Cardiac fibroblast (primary cell): ENCODE measurements at regions not wholly inside any gene's neighbourhood (a gene's known extent, or its start where the extent isn't known, plus 50 kb on each side); places are given as distances from the start of the nearest gene placed in this dataset.

ENCODE experiments used
- DNase-seq, 2 donors: peaks; one replicate each; pipeline versions ENCODE4 v3.0.0 to v3.0.0-alpha.2; 2010; ENCODE audit warnings: low read depth in 2 of 2
- H3K4me3 ChIP-seq, 2 donors: replicated peaks in 1 of 2; 1 replicate in 1 of 2; 2 replicates in 1 of 2; pipeline ENCODE4 v1.5.1; 2011; ENCODE audit warnings: low read depth in 2 of 2, low read length in 2 of 2, mild to moderate bottlenecking in 2 of 2, moderate library complexity in 1 of 2
- TF ChIP-seq, protein P1 (sequence below): IDR thresholded peaks from one replicate; pipeline ENCODE4 v1.5.1; 2011; ENCODE audit warnings: low read depth, mild to moderate bottlenecking, low read length, inconsistent platforms

DNA sequence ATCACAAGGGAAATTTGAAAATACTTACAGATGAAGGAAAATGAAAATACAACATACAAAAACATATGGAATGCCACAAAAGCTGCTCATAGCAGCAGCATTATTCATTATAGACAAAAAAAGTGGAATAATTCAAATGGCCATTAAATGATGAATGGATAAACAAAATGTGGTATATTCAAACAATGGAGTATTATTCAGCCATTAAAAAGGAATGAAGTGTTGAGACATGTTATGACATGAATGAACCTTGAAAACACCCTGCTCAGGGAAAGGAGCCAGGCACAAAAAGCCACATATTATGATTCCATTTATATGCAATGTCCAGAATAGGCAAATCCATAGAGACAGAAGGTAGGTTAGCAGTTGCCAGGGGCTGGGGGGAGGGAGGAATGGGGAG lies 62.6 kb upstream of the SFMBT2 start:
- DNase-seq = no peak
- TF ChIP-seq, protein P1, sequence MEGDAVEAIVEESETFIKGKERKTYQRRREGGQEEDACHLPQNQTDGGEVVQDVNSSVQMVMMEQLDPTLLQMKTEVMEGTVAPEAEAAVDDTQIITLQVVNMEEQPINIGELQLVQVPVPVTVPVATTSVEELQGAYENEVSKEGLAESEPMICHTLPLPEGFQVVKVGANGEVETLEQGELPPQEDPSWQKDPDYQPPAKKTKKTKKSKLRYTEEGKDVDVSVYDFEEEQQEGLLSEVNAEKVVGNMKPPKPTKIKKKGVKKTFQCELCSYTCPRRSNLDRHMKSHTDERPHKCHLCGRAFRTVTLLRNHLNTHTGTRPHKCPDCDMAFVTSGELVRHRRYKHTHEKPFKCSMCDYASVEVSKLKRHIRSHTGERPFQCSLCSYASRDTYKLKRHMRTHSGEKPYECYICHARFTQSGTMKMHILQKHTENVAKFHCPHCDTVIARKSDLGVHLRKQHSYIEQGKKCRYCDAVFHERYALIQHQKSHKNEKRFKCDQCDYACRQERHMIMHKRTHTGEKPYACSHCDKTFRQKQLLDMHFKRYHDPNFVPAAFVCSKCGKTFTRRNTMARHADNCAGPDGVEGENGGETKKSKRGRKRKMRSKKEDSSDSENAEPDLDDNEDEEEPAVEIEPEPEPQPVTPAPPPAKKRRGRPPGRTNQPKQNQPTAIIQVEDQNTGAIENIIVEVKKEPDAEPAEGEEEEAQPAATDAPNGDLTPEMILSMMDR = no peak
- no peak overlapping the region for H3K4me3 ChIP-seq

DNA sequence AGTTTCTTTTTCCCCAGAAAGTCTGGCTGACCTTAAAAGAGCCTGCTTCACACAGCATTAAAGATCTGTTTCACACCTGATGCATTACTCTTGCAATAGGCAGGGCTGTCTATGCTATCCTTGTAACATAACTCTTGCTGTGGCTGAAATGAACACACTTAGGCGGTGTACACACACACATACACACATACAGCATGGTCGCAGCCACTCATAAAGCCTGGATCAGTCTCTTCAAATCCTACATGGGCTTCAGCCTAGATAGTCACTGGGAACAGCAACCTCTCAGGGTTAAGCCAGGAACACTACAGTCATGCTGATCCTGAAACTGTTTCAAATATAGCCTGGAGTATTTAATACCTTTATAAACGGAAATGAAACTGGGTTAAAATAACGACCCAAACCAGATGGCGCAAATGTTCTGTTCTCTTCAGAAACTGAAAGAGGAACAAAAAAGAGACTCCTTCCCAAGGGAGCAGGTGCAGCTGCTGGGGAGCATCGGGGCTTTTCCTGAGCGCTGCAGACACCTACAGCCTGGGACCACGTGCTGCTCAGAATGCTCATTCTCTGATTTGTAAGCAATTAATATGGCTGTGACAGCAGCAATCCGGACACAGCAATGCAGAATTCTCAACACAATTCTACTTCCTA lies 61.0 kb upstream of the SFMBT2 start:
- DNase-seq = no peak

DNA sequence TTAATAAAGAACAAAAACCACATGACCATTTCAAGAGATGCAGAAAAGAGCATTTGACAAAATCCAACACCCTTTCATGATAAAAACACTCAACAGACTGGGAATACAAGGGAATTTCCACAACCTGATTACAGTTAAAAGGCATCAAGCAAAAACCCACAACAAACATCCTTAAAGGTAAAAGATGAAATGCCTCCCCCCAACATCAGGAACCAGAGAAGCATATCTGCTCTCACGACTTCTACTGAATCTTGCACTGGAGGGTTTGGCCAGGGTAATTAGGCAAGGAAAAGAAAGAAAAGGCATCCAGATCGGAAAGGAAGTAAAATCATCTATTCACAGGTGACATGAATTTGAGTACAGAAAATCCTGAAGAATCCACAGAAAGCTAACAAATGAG lies 59.5 kb upstream of the SFMBT2 start:
- no peak overlapping the region for H3K4me3 ChIP-seq
- DNase-seq = no peak

More for the DNA sequence above, 61.0 kb upstream of the SFMBT2 start:
- TF ChIP-seq, protein P1 = no peak
- H3K4me3 ChIP-seq = no peak overlapping the region

DNA sequence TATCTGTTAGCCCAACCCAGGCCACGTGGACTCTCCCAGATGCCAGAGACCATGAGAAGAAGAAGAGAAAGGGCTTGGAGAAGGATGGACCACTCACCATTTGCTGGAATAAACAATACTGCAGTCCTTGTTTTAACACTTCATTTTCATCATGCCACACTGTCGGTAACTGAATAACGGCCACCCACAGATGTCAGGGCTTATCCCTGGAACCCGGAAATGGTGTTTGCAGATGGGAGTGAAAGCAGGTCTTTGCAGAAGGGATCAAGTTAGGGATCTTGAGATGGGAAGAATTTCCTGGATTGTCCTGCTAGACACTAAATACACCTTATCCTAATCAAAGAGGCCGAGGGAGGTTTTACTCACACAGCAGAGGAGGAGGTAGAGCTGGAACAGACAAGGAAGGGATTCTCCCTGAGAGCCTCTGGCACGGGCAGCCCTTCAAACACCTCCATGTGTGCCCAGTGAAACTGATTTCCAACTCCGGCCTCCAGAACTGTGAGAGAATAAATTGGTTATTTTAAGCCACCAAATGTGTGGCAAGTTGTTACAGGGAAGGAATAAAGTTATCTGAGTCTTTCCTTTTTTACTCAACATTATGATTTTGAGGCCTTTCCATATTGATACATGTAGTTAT lies 56.3 kb upstream of the SFMBT2 start:
- TF ChIP-seq, protein P1 = no peak
- DNase-seq = no peak
- no peak overlapping the region for H3K4me3 ChIP-seq

More for the DNA sequence above, 59.5 kb upstream of the SFMBT2 start:
- TF ChIP-seq, protein P1 = no peak

DNA sequence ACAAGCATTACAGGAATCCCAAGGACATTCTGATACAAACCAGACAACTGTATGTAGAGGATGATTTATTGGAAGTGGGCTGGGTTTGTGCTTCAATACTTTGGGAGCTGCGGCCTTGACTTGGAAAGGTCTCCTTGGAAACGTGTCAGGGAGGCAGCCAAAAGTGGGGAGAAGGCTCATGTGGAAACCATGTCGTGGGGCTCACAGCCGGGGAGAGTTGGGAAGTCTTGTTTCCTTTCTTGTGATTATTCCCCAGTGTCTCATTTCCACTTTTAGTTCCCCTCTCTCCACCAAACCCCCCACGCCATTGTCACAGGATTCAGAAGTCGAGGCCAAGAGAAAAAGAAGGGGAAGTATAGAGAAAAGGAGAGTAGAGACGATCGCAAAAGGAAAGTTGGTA lies 53.9 kb upstream of the SFMBT2 start:
- H3K4me3 ChIP-seq = no peak overlapping the region
- no peak for DNase-seq
- TF ChIP-seq, protein P1 = no peak
